SIG-M5 (cell line): ENCODE measurements at regions not wholly inside any gene's neighbourhood (a gene's known extent, or its start where the extent isn't known, plus 50 kb on each side); places are given as distances from the start of the nearest gene placed in this dataset.
"Not testable (repeated sequence)": the region's sequence is repeated elsewhere in the genome, so short reads cannot be mapped to it uniquely, and the experiment has no call there.

ENCODE experiments used
- DNase-seq: peaks from one replicate; lab custom pipeline; 2025; lab: John Stamatoyannopoulos, UW

- DNase-seq: no peak
Observed at GRCh38 chr15:36406366-36406765, 173.1 kb upstream of the CDIN1 start.

DNA sequence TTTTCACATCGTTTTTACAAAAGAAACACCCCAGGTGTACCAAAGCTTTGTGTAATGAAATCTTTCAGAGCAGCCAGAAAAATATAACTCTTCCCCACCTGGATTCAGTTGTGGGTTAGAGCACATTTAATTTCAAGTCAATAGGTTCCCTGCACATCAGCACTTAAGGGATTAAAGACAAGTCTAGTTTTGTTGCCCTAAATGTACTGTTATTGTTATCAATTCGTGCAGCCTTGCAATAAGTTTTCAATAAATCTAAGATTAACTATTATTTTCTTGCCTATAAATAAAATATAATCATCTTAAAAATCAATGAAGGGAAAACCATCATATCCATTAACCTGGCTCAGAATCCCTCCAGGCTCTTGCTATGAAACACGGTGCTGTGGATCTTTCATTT is 172.5 kb upstream of the CDIN1 start:
- DNase-seq: no peak

GRCh38 chr15:36407647-36408046 is 171.8 kb upstream of the CDIN1 start:
- no peak for DNase-seq

DNA sequence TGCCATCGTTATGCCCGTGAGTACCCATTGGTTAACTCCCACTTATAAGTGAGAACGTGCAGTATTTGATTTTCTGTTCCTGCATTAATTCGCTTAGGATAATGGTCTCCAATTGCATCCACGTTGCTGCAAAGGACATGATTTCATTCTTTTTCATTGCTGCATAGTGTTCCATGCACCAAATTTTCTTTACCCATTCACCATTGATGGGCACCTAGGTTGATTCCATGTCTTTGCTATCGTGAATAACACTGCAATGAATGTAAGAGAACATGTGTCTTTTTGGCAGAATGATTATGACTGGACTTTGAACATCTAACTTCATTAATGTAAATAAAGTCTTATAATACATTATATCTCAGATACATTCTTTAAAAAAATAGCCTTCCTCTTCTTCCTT is 169.6 kb upstream of the CDIN1 start:
- no peak for DNase-seq

DNA sequence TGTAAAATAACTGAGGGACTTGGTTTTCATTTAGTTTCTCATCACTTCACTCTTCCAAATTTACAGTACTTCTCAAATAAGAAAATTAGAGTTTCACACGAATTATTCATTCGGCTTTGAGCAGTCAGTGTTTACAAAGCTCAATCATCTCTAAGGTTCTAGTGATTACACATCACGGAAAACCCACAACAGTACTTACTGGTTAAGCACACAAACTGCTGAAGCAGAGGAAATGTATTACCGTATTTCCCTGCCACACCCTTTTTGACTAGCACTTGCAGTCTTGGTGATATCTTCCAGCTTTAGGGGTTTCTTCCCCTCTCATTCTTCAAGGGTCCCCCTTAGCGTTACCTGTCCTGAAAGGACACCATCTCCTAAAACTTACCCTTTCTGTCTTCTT is 164.8 kb upstream of the CDIN1 start:
- no peak for DNase-seq

DNA sequence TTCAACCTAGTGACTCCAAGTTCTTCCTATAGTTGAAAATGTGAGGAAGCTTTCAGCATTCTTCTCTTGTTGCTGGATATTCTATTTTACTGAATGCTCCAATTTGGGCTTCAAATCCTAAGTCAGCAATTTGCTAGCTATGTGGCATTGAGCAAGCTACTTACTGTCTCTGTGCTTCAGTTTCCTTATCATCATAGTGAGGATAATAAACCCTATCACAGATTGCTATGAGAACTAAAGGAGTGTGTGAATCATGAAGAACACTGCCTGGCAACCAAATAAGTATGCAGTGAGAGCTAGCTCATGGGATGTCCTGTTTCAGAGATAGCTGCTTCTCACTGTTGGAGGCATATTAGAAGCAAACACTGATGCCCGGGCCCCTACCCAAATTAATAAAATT is 163.8 kb upstream of the CDIN1 start:
- no peak for DNase-seq

DNA sequence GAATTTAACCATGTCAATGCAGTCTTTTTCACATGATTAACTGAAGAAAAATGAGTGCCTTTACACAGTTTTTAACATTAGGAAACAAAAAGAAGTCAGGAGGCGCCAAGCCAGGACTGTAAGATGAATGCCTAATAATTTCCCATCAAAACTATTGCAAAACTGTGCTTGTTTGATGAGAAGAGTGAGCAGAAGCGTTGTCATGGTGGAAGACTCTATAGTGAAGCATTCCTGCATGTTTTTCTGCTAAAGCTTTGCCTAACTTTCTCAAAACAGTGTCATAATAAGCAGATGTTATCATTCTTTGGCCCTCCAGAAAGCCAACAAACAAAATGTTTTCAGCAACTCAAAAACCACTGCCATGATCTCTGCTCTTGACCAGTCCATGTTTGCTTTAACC is 156.8 kb upstream of the CDIN1 start:
- DNase-seq: no peak

DNA sequence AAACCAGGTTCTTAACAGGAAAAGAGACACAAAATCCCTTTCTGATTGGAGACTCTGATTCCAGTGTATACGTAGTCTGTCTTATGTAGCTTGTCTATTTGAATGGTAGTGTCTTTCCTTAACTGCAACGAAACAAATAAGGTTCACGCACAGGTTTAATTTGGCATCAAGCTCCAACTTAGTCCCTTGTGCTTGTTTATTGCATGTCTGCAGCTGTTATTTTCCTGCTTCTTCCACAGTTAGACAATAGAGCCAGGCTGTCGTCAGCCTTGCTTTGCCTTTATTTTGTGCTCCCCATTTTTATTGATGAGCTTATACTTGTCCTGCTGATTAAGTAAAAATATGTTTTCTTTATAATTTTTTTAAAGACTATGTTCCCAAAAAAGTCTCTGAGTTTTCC is 152.7 kb upstream of the CDIN1 start:
- no peak for DNase-seq

DNA sequence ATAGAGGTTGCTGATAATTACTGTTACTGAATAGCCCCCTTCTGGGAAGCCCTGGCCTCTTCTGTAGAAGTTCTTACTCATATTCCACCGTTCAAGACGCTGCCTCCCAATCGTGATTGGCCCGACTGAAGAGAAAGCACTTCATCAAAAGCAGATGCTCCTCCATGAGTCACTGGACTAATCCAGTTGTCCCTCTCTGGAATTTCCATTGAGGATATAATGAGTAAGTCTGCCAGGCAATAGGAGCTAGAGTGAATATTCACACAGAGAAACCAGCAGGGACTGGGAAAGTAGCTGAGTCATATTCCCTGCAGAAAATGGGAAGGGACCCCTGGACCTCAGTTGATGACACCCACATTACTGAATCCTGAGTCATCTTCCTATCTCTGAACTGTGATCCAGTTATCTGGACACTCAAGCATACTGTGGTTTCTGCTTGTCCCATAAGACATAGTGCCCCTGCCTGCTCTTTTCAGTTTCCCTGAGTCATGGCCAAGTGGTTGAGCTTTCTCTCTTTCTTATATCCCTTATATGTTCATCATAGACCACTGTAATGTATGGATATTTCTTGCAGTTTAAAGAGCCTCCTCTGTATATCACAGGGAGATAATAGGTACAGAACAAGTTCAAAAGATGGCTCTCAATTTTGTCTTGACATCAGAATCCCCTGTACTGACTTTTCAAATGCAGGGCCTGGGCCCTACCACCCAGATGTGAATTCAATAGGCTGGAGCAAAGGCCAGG is 151.2 kb upstream of the CDIN1 start:
- no peak for DNase-seq

DNA sequence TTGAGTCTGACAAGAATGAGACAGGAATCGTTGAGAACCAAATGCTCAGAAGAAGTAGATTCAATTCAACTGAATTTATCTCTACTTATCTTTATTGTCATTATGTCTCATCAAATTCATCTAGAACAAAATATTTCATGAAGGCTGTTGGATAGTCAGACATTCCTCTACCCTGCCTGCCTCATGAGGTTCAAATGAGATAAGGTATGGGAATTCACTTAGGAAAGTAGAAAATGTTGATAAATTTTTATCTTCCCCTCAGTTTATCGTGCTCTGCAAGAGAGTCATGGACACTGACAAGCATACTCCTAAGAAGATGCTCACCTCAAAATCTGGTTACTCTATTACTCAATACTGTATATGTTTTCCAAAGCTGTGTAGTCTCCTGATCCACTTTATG is 149.7 kb upstream of the CDIN1 start:
- no peak for DNase-seq

- DNase-seq: no peak
Observed at GRCh38 chr15:36430280-36430679, 149.1 kb upstream of the CDIN1 start.

DNA sequence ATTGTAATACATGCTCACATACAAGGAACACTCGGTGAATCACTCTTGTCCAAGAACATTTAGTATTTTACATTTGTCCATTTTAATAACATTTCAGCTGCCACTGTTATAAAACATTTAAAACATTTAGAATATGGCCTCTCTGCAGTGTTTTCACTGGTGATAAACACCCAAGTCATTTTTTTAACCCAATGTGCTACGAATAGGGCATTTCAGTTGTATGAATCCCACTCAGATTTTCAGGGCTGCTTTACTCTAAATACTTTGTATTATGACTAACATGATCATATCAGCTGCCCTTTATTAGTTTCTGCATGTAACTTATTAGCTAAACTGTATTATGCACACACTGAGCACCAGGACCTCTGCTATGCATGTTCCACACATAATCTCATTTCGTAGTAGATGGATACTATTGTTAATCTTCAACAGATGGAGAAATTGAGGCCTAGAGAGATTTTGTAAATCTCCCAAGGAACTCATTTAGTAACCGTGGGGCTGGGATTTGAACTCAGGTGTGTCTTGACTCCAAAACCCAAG is 148.6 kb upstream of the CDIN1 start:
- DNase-seq: no peak

DNA sequence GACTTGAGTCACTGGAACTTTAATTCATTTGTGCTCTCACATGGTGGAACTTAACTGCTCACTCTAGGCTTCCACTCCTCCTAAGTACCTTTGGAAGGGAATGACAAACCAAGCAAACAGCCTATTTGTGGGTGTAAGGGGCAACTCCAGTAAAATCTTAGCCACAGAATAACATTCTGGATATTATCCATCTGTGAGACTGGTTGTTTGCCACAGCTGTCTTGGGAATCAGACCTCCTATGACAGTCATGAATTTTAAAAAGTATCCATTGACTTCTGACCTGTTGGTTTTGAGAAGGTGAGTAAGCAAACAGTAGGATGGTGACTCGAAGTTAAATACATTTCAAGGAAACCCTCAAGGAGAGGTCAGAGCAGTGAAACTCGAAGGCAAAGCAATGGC is 147.3 kb upstream of the CDIN1 start:
- no peak for DNase-seq

DNA sequence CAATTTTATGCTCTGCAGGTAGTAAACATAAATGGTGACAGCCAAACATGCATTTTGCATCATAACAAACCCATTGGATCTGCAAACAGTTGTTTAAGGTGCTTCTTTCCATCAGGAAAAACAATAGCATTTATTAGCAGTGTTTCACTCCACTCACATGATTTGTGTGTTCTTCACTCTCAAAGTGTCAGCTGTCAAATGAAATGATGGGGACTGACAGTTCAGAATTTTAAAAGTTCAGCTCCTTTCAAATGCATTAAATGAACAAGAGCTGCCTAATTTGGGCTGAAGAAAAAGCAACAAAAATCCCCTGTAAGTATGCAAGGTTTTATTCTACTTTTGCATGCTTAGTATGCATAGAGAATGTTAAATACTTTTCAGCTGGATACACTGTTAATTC is 145.2 kb upstream of the CDIN1 start:
- no peak for DNase-seq

DNA sequence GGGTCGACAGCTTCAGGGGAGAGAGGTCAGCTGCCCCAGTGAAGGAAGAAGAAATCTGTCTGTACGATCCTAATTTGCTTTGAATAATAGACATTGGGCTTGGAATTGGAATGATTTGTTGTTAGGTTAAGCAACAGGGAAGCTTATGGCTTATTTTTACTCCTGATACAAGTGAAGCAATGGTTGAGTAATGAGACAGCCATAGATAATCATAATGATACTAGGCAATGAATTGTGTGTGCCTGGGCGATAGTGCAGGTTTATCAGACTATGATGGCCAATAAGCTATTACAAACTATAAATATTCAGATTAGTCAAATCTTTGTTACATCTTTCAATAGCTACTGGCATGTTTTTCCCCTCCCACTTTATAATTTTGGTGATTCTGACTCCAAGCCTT is 140.9 kb upstream of the CDIN1 start:
- no peak for DNase-seq

DNA sequence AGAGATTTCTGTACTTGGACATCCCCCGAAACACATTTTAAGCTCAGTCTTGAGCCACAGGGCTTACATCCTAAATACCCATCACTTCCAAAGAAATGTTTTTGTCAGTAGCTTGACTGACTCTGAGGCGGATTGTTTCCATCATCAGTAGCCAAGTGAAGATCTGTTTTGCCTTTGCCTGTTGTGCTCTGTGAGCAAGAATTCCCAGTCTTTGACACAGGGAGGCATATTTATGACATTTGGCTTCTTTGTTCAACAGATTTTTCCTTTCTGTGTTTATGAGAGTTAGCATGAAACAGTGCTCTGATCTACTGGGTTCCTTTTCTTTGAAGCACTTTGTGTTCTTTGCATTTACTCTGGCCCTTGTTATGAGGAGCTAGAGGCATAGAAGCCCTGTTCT is 132.1 kb upstream of the CDIN1 start:
- no peak for DNase-seq

GRCh38 chr15:36448418-36448817 is 131.0 kb upstream of the CDIN1 start:
- no peak for DNase-seq

GRCh38 chr15:36449084-36449661 is 130.3 kb upstream of the CDIN1 start:
- no peak for DNase-seq

DNA sequence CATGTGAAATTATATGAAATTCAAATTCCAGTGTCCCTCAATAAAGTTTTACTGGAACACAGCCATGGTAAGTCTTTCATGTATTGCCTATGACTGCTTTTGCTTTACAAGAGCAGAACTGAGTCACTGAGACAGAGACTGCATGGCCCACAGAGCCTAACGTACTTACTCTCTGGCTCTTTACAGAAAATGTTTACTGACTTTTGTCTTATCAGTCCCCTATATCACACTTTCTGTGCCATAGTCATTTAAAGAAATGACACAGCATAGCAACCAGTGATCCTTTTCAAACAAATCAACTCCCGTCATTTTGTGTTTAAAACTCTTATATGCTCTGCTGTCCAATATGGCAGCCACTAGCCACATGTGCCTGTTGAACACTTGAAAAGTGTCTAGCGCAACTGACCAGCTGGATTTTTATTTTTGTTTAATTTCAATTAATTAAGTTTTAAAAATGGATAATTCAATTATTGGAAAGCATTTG is 129.7 kb upstream of the CDIN1 start:
- no peak for DNase-seq

GRCh38 chr15:36454244-36454643 is 125.2 kb upstream of the CDIN1 start:
- not testable (repeated sequence) for DNase-seq

DNA sequence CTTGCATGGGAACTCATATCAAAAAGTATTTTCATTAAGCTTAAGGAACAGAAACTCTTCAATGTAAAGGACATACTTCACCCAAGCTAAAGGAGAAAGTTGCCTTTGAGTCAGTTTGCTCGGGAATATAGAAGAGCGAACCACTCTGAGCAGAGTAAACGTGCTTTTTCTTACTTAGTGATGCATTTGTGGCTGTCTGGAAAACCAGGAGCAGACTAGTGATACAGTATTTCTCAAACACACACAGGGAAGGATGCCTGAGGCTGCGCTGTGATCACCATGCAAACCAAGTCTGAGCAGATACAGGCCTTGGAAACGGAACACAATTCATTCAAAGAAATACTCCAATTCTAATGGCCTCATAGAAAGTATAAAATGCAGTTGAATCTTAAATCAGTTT is 121.0 kb upstream of the CDIN1 start:
- no peak for DNase-seq

DNA sequence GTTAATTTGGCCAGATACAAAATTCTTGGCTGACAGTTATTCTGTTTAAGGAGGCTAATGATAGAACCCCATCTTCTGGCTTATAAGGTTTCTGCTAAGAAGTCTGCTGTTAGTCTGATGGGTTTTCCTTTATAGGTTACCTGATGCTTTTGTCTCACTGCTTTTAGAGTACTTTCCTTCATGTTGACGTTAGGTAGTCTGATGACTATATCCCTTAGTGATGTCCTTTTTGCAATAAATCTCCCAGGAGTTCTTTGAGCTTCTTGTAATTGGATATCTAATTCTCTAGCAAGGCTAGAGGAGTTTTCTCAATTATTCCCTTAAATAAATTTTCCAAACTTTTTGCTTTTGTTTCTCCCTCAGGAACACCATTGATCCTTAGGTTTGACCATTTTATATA is 114.1 kb upstream of the CDIN1 start:
- no peak for DNase-seq

GRCh38 chr15:36468746-36469145 is 110.7 kb upstream of the CDIN1 start:
- no peak for DNase-seq
